Trophoblast cell (in vitro differentiated cells and primary cell): ENCODE measurements at regions not wholly inside any gene's neighbourhood (a gene's known extent, or its start where the extent isn't known, plus 50 kb on each side); places are given as distances from the start of the nearest gene placed in this dataset.
A peak's percentile ranks its signal among the peaks of the same experiment; 100 is the strongest.

ENCODE experiments used
- DNase-seq, 2 donors: peaks; one replicate each; pipeline ENCODE4 v3.0.0-alpha.2; 2016
- H2AFZ ChIP-seq: 2 replicates; pipeline ENCODE4 v1.6.1; 2013; ENCODE audit warnings: low read length, moderate library complexity, mild to moderate bottlenecking; ENCODE audit not compliant: insufficient read depth, poor library complexity
- H2AK5ac ChIP-seq: 2 replicates; pipeline ENCODE4 v1.6.1; 2013; ENCODE audit warnings: mild to moderate bottlenecking, low read length
- H2BK120ac ChIP-seq: 2 replicates; pipeline ENCODE4 v1.6.1; 2013; ENCODE audit warnings: low read length, mild to moderate bottlenecking, moderate library complexity; ENCODE audit not compliant: insufficient read depth, poor library complexity
- H2BK12ac ChIP-seq: 2 replicates; pipeline ENCODE4 v1.6.1; 2013; ENCODE audit warnings: mild to moderate bottlenecking, low read length, moderate library complexity
- H2BK5ac ChIP-seq: 2 replicates; pipeline ENCODE4 v1.6.1; 2013; ENCODE audit warnings: low read length, low read depth, moderate library complexity, mild to moderate bottlenecking; ENCODE audit not compliant: poor library complexity
- H3K14ac ChIP-seq: 2 replicates; pipeline ENCODE4 v1.6.1; 2013; ENCODE audit warnings: mild to moderate bottlenecking, low read length
- H3K18ac ChIP-seq: 2 replicates; pipeline ENCODE4 v1.6.1; 2013; ENCODE audit warnings: mild to moderate bottlenecking, low read length
- H3K23ac ChIP-seq: 2 replicates; pipeline ENCODE4 v1.6.1; 2013; ENCODE audit warnings: low read length
- H3K27ac ChIP-seq: 2 replicates; pipeline ENCODE4 v1.5.1; 2013; ENCODE audit warnings: low read depth, mild to moderate bottlenecking, inconsistent platforms, low read length, moderate library complexity
- H3K27me3 ChIP-seq: 2 replicates; pipeline ENCODE4 v1.6.1; 2013; ENCODE audit warnings: inconsistent platforms, mild to moderate bottlenecking, low read length, moderate library complexity; ENCODE audit not compliant: insufficient read depth
- H3K36me3 ChIP-seq, 2 experiments: 1 replicate in 1 of 2; 2 replicates in 1 of 2; pipeline ENCODE4 v1.6.1; 2013; ENCODE audit warnings: low read length in 2 of 2, mild to moderate bottlenecking in 2 of 2, moderate library complexity in 1 of 2; ENCODE audit not compliant: insufficient read depth in 2 of 2, control insufficient read depth in 1 of 2
- H3K4ac ChIP-seq: 2 replicates; pipeline ENCODE4 v1.6.1; 2013; ENCODE audit warnings: low read depth, mild to moderate bottlenecking, low read length, moderate library complexity
- H3K4me1 ChIP-seq, 2 experiments: 1 replicate in 1 of 2; 2 replicates in 1 of 2; pipeline ENCODE4 v1.6.1; 2013; ENCODE audit warnings: low read length in 2 of 2, mild to moderate bottlenecking in 2 of 2, moderate library complexity in 1 of 2; ENCODE audit not compliant: insufficient read depth in 2 of 2, control insufficient read depth in 1 of 2
- H3K4me2 ChIP-seq: 2 replicates; pipeline ENCODE4 v1.6.1; 2013; ENCODE audit warnings: inconsistent platforms, mild to moderate bottlenecking, low read length, moderate library complexity
- H3K4me3 ChIP-seq: 2 replicates; pipeline ENCODE4 v1.5.1; 2013; ENCODE audit warnings: mild to moderate bottlenecking, low read depth, low read length, inconsistent platforms
- H3K79me1 ChIP-seq: one replicate; pipeline ENCODE4 v1.6.1; 2013; ENCODE audit warnings: low read length
- H3K79me2 ChIP-seq: 2 replicates; pipeline ENCODE4 v1.6.1; 2013; ENCODE audit warnings: low read length, mild to moderate bottlenecking; ENCODE audit not compliant: control insufficient read depth, insufficient read depth, poor library complexity
- H3K9ac ChIP-seq: 2 replicates; pipeline ENCODE4 v1.6.1; 2013; ENCODE audit warnings: mild to moderate bottlenecking, low read length
- H3K9me3 ChIP-seq: 2 replicates; pipeline ENCODE4 v1.6.1; 2013; ENCODE audit warnings: low read depth, mild to moderate bottlenecking, control low read depth, inconsistent platforms, low read length; ENCODE audit not compliant: insufficient read depth
- H4K12ac ChIP-seq: 2 replicates; pipeline ENCODE4 v1.6.1; 2013; ENCODE audit warnings: low read depth, mild to moderate bottlenecking, low read length, moderate library complexity
- H4K8ac ChIP-seq: 2 replicates; pipeline ENCODE4 v1.6.1; 2013; ENCODE audit warnings: low read depth, mild to moderate bottlenecking, low read length, moderate library complexity
- H4K91ac ChIP-seq: one replicate; pipeline ENCODE4 v1.6.1; 2013; ENCODE audit warnings: low read depth, mild to moderate bottlenecking, low read length, moderate library complexity
- WGBS: extraction: QIAGEN DNeasy Blood & Tissue Kit; methylation state at CpG from one replicate; pipeline ENCODE4 v1.1.7; 2013; ENCODE audit warnings: missing lambda C conversion rate; ENCODE audit not compliant: insufficient read length, insufficient coverage; ENCODE audit errors: extremely low coverage; 5-methylcytosine and 5-hydroxymethylcytosine counted together

DNA sequence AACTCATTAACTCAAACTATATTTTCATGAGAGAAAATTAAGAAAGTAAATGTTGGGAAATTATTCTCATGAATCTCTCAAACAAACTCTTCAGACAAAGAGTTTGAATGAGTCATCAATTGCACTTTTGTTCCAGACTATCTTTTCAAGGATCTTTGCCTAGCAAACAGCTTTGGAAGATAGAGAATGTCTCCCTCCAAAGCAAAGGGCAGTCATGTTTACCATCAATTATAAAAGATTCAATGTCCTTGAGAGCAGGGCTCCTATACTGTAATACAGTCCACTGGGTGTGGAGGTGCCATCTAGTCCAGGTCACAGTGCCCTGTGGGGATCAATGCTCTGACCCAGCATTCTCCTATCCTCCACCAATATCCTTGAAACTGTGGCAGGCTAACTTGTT is 1429.3 kb downstream of the EFNA5 start:
- no peak overlapping the region for H2BK120ac ChIP-seq
- no peaks in the 10 kb centered on the region for H3K27me3 ChIP-seq
- H3K79me1 ChIP-seq, result no peaks in the 10 kb centered on the region
- H3K4me2 ChIP-seq, result no peak overlapping the region
- H2BK12ac ChIP-seq, result no peak overlapping the region
- H2BK5ac ChIP-seq, result no peak overlapping the region
- H3K79me2 ChIP-seq, result no peaks in the 10 kb centered on the region
- H4K91ac ChIP-seq, result no peak overlapping the region
- no peak overlapping the region for H2AFZ ChIP-seq
- H3K9ac ChIP-seq, result no peak overlapping the region
- no peak overlapping the region for H3K27ac ChIP-seq
- peak in 1 of 2 donors; percentile 13 for DNase-seq
- H4K8ac ChIP-seq, result no peak overlapping the region
- no peak overlapping the region for H3K23ac ChIP-seq
- peaks cover 0 to 2% of the 10 kb centered on the region in 2 experiments for H3K4me1 ChIP-seq
- H3K14ac ChIP-seq, result no peak overlapping the region
- no peaks in the 10 kb centered on the region for H3K9me3 ChIP-seq
- H2AK5ac ChIP-seq, result no peak overlapping the region
- no peak overlapping the region for H4K12ac ChIP-seq
- H3K4ac ChIP-seq, result no peak overlapping the region
- H3K18ac ChIP-seq, result no peak overlapping the region
- H3K4me3 ChIP-seq, result no peak overlapping the region
- no peaks in the 10 kb centered on the region for H3K36me3 ChIP-seq

- Histone ChIP-seq H2BK120ac (no peak overlapping the region), H2BK12ac (no peak overlapping the region), H3K4me3 (no peak overlapping the region), H3K4me2 (no peak overlapping the region), H3K9ac (no peak overlapping the region), H2AFZ (no peak overlapping the region), H3K36me3 (no peaks in the 10 kb centered on the region), H3K79me2 (no peaks in the 10 kb centered on the region), H2AK5ac (no peak overlapping the region), H3K14ac (no peak overlapping the region), H3K79me1 (no peaks in the 10 kb centered on the region), H3K18ac (no peak overlapping the region), H4K8ac (no peak overlapping the region), H3K4ac (no peak overlapping the region), H4K12ac (no peak overlapping the region), H2BK5ac (no peak overlapping the region), H3K4me1 (no peaks in the 10 kb centered on the region), H3K27ac (no peak overlapping the region), H4K91ac (no peak overlapping the region), H3K9me3 (peaks cover 2% of the 10 kb centered on the region), H3K27me3 (no peaks in the 10 kb centered on the region), H3K23ac (no peak overlapping the region)
- no CpG with 5 or more reads among the region's 25 CpGs for WGBS
- no peak for DNase-seq
Measured at GRCh38 chr5:106205916-106206571, 1464.7 kb downstream of the EFNA5 start.

DNA sequence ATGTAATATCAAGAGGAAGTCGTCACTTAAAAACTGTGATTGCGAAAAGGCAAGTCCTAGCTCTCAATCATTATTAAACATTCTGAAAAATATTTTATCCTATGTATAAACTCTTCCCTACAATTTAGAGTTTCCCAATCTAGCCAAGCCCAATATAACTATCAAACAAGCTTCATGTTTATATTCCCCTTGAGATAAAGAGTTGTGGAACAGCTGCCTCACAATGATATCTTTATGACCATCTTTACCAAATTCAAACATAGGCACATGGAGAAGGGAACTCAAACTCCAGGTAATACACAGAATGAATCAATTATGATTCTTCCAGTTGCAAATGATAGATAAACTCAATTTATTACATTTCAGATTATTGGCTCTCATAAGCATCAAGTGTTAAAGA is 1468.7 kb downstream of the EFNA5 start:
- Histone ChIP-seq H2BK5ac (no peak overlapping the region), H3K14ac (no peak overlapping the region), H2BK120ac (no peak overlapping the region), H3K36me3 (no peaks in the 10 kb centered on the region), H3K9ac (no peak overlapping the region), H3K27me3 (no peaks in the 10 kb centered on the region), H4K12ac (no peak overlapping the region), H3K9me3 (peaks cover 2% of the 10 kb centered on the region), H3K4ac (no peak overlapping the region), H3K4me1 (no peaks in the 10 kb centered on the region), H3K4me2 (no peak overlapping the region), H3K79me2 (no peaks in the 10 kb centered on the region), H3K4me3 (no peak overlapping the region), H2AK5ac (no peak overlapping the region), H2AFZ (no peak overlapping the region), H3K27ac (no peak overlapping the region), H4K91ac (no peak overlapping the region), H4K8ac (no peak overlapping the region), H2BK12ac (no peak overlapping the region), H3K79me1 (no peaks in the 10 kb centered on the region), H3K23ac (no peak overlapping the region), H3K18ac (no peak overlapping the region)
- no CpG with 5 or more reads among the region's 2 CpGs for WGBS
- DNase-seq, result no peak

DNA sequence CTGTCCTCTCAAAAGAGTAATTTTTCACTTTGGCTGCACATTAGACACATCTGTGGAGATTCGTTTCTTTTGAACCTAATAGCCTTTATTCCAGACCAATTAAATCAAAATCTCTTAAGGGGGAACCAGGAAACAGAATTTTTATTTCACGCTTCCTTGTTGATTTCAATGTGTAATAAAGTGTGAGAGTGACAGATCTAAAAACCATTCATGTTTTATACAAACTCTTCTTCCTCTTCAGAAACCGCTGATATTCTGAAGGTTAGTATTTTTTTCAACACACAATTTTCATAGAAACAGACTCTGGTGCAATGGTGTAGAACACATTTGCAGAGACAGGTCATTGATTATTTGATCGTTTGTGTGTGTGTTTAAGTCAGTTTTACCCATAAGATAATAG is 1469.8 kb downstream of the EFNA5 start:
- no peak overlapping the region for H3K4me3 ChIP-seq
- H3K9me3 ChIP-seq, result peaks cover 1% of the 10 kb centered on the region
- H3K14ac ChIP-seq, result no peak overlapping the region

More for the DNA sequence above, 1469.8 kb downstream of the EFNA5 start:
- H3K79me2 ChIP-seq, result no peaks in the 10 kb centered on the region
- no peaks in the 10 kb centered on the region for H3K79me1 ChIP-seq
- no peak overlapping the region for H3K18ac ChIP-seq
- H3K4ac ChIP-seq, result no peak overlapping the region
- no peak overlapping the region for H4K8ac ChIP-seq
- H3K27ac ChIP-seq, result no peak overlapping the region
- H2AFZ ChIP-seq, result no peak overlapping the region
- no peaks in the 10 kb centered on the region for H3K4me1 ChIP-seq
- H4K12ac ChIP-seq, result no peak overlapping the region
- no peak overlapping the region for H3K23ac ChIP-seq
- no peak for DNase-seq
- H2BK5ac ChIP-seq, result no peak overlapping the region
- WGBS, result no CpG with 5 or more reads among the region's 4 CpGs
- no peak overlapping the region for H2BK120ac ChIP-seq
- H3K9ac ChIP-seq, result no peak overlapping the region
- no peaks in the 10 kb centered on the region for H3K36me3 ChIP-seq
- H3K27me3 ChIP-seq, result no peaks in the 10 kb centered on the region
- no peak overlapping the region for H3K4me2 ChIP-seq
- H2BK12ac ChIP-seq, result no peak overlapping the region
- no peak overlapping the region for H4K91ac ChIP-seq
- no peak overlapping the region for H2AK5ac ChIP-seq
